ENCODE measurements at regions not wholly inside any gene's neighbourhood (a gene's known extent, or its start where the extent isn't known, plus 50 kb on each side); places are given as distances from the start of the nearest gene placed in this dataset.

- Histone ChIP-seq H3K4me3 (no peak overlapping the region), H3K27me3 (ENCODE audit: low read depth) (no peaks in the 10 kb centered on the region), H3K4me1 (no peaks in the 10 kb centered on the region), H3K9me3 (no peaks in the 10 kb centered on the region), H3K27ac (no peak overlapping the region), H3K36me3 (no peaks in the 10 kb centered on the region)
- no peak for TF ChIP-seq CTCF (IDR thresholded peaks at IDR 0.05)
- intact Hi-C loops (cut with DNase I), result no loop called here
- DNase-seq (no peak), ATAC-seq (no peak)
Measured at GRCh38 chr14:84435820-84436324, 1094.1 kb upstream of the FLRT2 start.

- intact Hi-C loops (cut with DNase I), result no loop called here
- H3K36me3 ChIP-seq, result no peaks in the 10 kb centered on the region
- TF ChIP-seq CTCF (IDR thresholded peaks at IDR 0.05), result no peak
- DNase-seq (no peak), ATAC-seq (no peak)
- H3K27ac ChIP-seq, result no peak overlapping the region
- H3K27me3 ChIP-seq (ENCODE audit: low read depth), result no peaks in the 10 kb centered on the region
- H3K9me3 ChIP-seq, result no peaks in the 10 kb centered on the region
- H3K4me1 ChIP-seq, result no peaks in the 10 kb centered on the region
- no peak overlapping the region for H3K4me3 ChIP-seq
Measured at GRCh38 chr14:84436528-84436927, 1093.4 kb upstream of the FLRT2 start.

- DNase-seq (no peak), ATAC-seq (no peak)
- H3K4me1 ChIP-seq, result no peaks in the 10 kb centered on the region
- no peaks in the 10 kb centered on the region for H3K36me3 ChIP-seq
- no peaks in the 10 kb centered on the region for H3K27me3 ChIP-seq (ENCODE audit: low read depth)
- no peak for TF ChIP-seq CTCF (IDR thresholded peaks at IDR 0.05)
- no peak overlapping the region for H3K27ac ChIP-seq
- H3K4me3 ChIP-seq, result no peak overlapping the region
- H3K9me3 ChIP-seq, result no peaks in the 10 kb centered on the region
- intact Hi-C loops (cut with DNase I), result no loop called here
Measured at GRCh38 chr14:84442521-84442920, 1087.4 kb upstream of the FLRT2 start.

- no peak overlapping the region for H3K4me3 ChIP-seq
- H3K27ac ChIP-seq, result no peak overlapping the region
- ATAC-seq, result no peak
- no peak for DNase-seq
- intact Hi-C loops (cut with DNase I), result no loop called here
- no peaks in the 10 kb centered on the region for H3K9me3 ChIP-seq
- H3K27me3 ChIP-seq (ENCODE audit: low read depth), result no peaks in the 10 kb centered on the region
- H3K36me3 ChIP-seq, result no peaks in the 10 kb centered on the region
- H3K4me1 ChIP-seq, result no peaks in the 10 kb centered on the region
- no peak for TF ChIP-seq CTCF (IDR thresholded peaks at IDR 0.05)
Measured at GRCh38 chr14:84445486-84445885, 1084.5 kb upstream of the FLRT2 start.

GRCh38 chr14:84446250-84446649, 1083.7 kb upstream of the FLRT2 start:
- no peak overlapping the region for H3K4me3 ChIP-seq
- DNase-seq (no peak), ATAC-seq (no peak)
- no peak for TF ChIP-seq CTCF (IDR thresholded peaks at IDR 0.05)
- H3K4me1 ChIP-seq, result no peaks in the 10 kb centered on the region
- no peaks in the 10 kb centered on the region for H3K27me3 ChIP-seq (ENCODE audit: low read depth)
- intact Hi-C loops (cut with DNase I), result no loop called here
- no peaks in the 10 kb centered on the region for H3K9me3 ChIP-seq
- no peak overlapping the region for H3K27ac ChIP-seq
- H3K36me3 ChIP-seq, result no peaks in the 10 kb centered on the region
